Motor neuron (in vitro differentiated cells): ENCODE measurements at regions not wholly inside any gene's neighbourhood (a gene's known extent, or its start where the extent isn't known, plus 50 kb on each side); places are given as distances from the start of the nearest gene placed in this dataset.
A peak's percentile ranks its signal among the peaks of the same experiment; 100 is the strongest.
"Not testable (repeated sequence)": the region's sequence is repeated elsewhere in the genome, so short reads cannot be mapped to it uniquely, and the experiment has no call there.

Experiments
- ATAC-seq, 8 experiments: fragments of 200-7000 bp; cut with Tn5 transposase; replicated peaks in 6 of 8; 2 replicates each; pipeline ENCODE4 v1.8.0; 2021; ENCODE audit warnings: mild to moderate bottlenecking in 8 of 8, moderate library complexity in 8 of 8
- H3K27ac ChIP-seq, 2 donors: fragments of 250-450 bp; sonication (Bioruptor Pico); 2 replicates each; pipeline ENCODE4 v1.9.0; 2021; ENCODE audit warnings: antibody characterized with exemption in 2 of 2, mild to moderate bottlenecking in 2 of 2, moderate library complexity in 1 of 2
- H3K4me1 ChIP-seq, 2 donors: fragments of 250-450 bp; sonication (Bioruptor Pico); replicated peaks in 1 of 2; 2 replicates each; pipeline ENCODE4 v1.6.1; 2021; ENCODE audit warnings: antibody characterized with exemption in 2 of 2, mild to moderate bottlenecking in 2 of 2, moderate library complexity in 1 of 2
- H3K4me3 ChIP-seq, 5 donors: fragments of 250-450 bp; sonication (Bioruptor Pico); 2 replicates each; pipeline ENCODE4 v1.9.0; 2021; ENCODE audit warnings: antibody characterized with exemption in 5 of 5, mild to moderate bottlenecking in 5 of 5, moderate library complexity in 4 of 5
- WGBS, 10 experiments: fragments of 450-650 bp; shearing (Covaris generic); methylation state at CpG; one replicate each; pipeline ENCODE4 v1.0.0; 2022; 5-methylcytosine and 5-hydroxymethylcytosine counted together
- in situ Hi-C, 9 experiments: fragments of 400-800 bp; cut with MboI; loops; one replicate each; pipeline ENCODE4 v1.15.0; 2021; ENCODE audit warnings: low sequenced_read_pairs in 9 of 9, low pct_unique_long_range_greater_than_20kb in 2 of 9; ENCODE audit not compliant: unreplicated experiment in 9 of 9

- ATAC-seq = no peak
- in situ Hi-C loops = no loop called here
- no peak overlapping the region for H3K27ac ChIP-seq
- H3K4me1 ChIP-seq = no peaks in the 10 kb centered on the region
- no peak overlapping the region for H3K4me3 ChIP-seq
Observed at GRCh38 chr1:168490306-168490705, 53.5 kb downstream of the XCL2 start.

GRCh38 chr1:168488138-168488537 lies 55.7 kb downstream of the XCL2 start:
- peak in 3 of 8 experiments; percentile 24 to 33 (median 31) for ATAC-seq
- 0 to 100% (median 73%) methylated on average over 1 of the region's 1 CpG; no CpG with 5 or more reads in 4 of the 10 experiments for WGBS, 10 experiments
- in situ Hi-C loops = no loop called here

DNA sequence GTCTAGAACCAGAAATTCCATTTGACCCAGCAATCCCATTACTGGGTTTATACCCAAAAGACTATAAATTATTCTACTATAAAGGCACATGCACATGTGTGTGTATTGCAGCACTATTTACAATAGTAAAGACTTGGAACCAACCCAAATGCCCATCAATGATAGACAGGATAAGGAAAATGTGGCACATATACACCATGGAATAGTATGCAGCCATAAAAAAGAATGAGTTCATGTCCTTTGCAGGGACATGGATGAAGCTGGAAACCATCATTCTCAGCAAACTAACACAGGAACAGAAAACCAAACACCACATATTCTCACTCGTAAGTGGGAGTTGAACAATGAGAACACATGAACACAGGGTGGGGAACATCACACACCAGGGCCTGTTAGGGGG lies 57.0 kb downstream of the XCL2 start:
- in situ Hi-C loops, H3K4me3 ChIP-seq, H3K4me1 ChIP-seq, ATAC-seq, H3K27ac ChIP-seq: not testable (repeated sequence)
- no CpG with 5 or more reads among the region's 1 CpG for WGBS, 10 experiments

More at GRCh38 chr1:168488138-168488537, 55.7 kb downstream of the XCL2 start:
- Histone ChIP-seq H3K4me1 (no peaks in the 10 kb centered on the region), H3K4me3 (no peak overlapping the region), H3K27ac (no peak overlapping the region)

DNA sequence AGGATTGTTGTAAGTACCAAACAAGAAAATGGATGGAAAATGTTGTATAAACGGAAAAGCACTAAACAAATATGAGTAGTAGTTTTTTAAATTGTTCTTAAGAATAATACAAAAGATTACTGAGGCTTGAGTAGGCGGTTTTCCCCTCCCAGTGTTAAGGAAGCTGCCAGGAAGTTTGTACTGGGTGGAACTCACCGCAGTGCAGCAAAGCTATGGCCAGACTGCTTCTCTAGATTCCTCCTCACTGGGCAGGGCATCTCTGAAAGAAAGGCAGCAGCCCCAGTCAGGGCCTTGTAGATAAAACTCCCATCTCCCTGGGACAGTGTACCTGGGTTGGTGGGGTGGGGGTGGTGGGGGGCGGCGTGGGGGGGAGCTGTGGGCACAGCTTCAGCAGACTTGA lies 58.7 kb downstream of the XCL2 start:
- Histone ChIP-seq H3K4me1 (peaks cover 0 to 5% of the 10 kb centered on the region in 2 donors), H3K27ac (no peak overlapping the region), H3K4me3 (no peak overlapping the region)
- ATAC-seq = peak in 2 of 8 experiments; percentile 63 to 72
- WGBS, 10 experiments = 0 to 82% (median 56%) methylated on average over 1 to 3 of the region's 5 CpGs; no CpG with 5 or more reads in 1 of the 10 experiments
- in situ Hi-C loops = no loop called here

- H3K4me3 ChIP-seq = no peak overlapping the region
- H3K27ac ChIP-seq = no peak overlapping the region
- in situ Hi-C loops = no loop called here
- no peak for ATAC-seq
- peaks cover 0 to 5% of the 10 kb centered on the region in 2 donors for H3K4me1 ChIP-seq
Observed at GRCh38 chr1:168484083-168484482, 59.7 kb downstream of the XCL2 start.

- no peak overlapping the region for H3K4me3 ChIP-seq
- WGBS, 10 experiments = 0 to 89% (median 79%) methylated on average over 1 of the region's 1 CpG; no CpG with 5 or more reads in 6 of the 10 experiments
- H3K27ac ChIP-seq = no peak overlapping the region
- H3K4me1 ChIP-seq = peaks cover 0 to 5% of the 10 kb centered on the region in 2 donors
- in situ Hi-C loops = no loop called here
- ATAC-seq = peak in 3 of 8 experiments; percentile 59 to 89 (median 76)
Observed at GRCh38 chr1:168483539-168483938, 60.3 kb downstream of the XCL2 start.

- Histone ChIP-seq H3K4me1 (peaks cover 3 to 9% of the 10 kb centered on the region in 2 donors), H3K27ac (no peak overlapping the region), H3K4me3 (no peak overlapping the region)
- in situ Hi-C loops = no loop called here
- ATAC-seq = no peak
Observed at GRCh38 chr1:168482106-168482505, 61.7 kb downstream of the XCL2 start.

- no peak for ATAC-seq
- WGBS, 10 experiments = 0 to 100% (median 82%) methylated on average over 1 to 4 of the region's 4 CpGs
Observed at GRCh38 chr1:168481586-168481985, 62.2 kb downstream of the XCL2 start.

DNA sequence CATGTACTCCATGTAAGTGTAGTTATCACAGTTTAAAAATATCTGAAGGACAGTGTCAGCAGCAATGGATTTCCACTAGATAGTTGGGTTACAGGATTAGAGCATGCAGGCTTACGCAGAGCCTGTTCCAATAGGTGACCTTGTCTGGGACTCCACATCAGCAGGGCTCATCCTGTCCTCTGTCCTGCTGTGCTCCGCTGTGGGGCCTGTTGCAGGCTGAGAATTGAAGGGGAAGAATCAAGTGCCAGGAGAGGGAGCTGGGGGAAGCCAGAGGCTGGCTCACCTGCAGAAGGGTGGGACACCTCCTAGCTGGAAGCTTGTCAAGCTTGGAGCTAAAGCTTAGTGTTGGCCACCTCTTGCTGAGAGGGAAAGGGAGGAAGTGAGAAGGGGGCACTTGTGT lies 62.8 kb downstream of the XCL2 start:
- ATAC-seq = no peak
- H3K27ac ChIP-seq = no peak overlapping the region
- peaks cover 6 to 17% of the 10 kb centered on the region in 2 donors for H3K4me1 ChIP-seq
- H3K4me3 ChIP-seq = no peak overlapping the region
- in situ Hi-C loops = no loop called here
- 86 to 100% (median 100%) methylated on average over 1 to 2 of the region's 2 CpGs; no CpG with 5 or more reads in 4 of the 10 experiments for WGBS, 10 experiments

More at GRCh38 chr1:168481586-168481985, 62.2 kb downstream of the XCL2 start:
- Histone ChIP-seq H3K27ac (no peak overlapping the region), H3K4me3 (no peak overlapping the region), H3K4me1 (peaks cover 6 to 14% of the 10 kb centered on the region in 2 donors)
- in situ Hi-C loops = no loop called here

DNA sequence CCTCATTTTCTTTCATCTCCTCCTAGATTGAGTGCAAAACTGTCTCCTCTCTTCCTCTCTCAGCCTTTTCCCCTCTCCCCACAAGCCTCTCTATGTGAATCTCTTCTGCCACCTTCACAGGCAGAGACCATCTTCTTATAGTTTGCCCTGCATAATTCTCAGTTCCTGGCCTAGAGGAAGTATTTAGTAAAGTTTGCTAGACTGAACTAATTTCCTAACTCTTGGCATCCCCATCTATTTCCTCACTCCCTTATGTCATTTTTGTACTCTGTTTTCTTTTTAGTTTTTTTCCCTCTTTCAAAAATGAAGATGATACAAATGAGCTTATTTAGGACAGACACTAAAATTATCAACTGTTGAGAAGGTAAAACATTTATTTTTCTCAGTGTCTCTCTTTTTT lies 66.0 kb downstream of the XCL2 start:
- Histone ChIP-seq H3K27ac (no peak overlapping the region), H3K4me3 (no peak overlapping the region), H3K4me1 (peaks cover 6 to 17% of the 10 kb centered on the region in 2 donors)
- in situ Hi-C loops = no loop called here
- ATAC-seq = no peak

GRCh38 chr1:168476588-168477385 lies 67.0 kb downstream of the XCL2 start:
- H3K27ac ChIP-seq = no peak overlapping the region
- ATAC-seq = peak; percentile 25 to 90 (median 77)
- no peak overlapping the region for H3K4me3 ChIP-seq
- in situ Hi-C loops = no loop called here
- 30 to 88% (median 76%) methylated on average over 2 to 7 of the region's 7 CpGs for WGBS, 10 experiments
- peaks cover 6 to 12% of the 10 kb centered on the region in 2 donors for H3K4me1 ChIP-seq

DNA sequence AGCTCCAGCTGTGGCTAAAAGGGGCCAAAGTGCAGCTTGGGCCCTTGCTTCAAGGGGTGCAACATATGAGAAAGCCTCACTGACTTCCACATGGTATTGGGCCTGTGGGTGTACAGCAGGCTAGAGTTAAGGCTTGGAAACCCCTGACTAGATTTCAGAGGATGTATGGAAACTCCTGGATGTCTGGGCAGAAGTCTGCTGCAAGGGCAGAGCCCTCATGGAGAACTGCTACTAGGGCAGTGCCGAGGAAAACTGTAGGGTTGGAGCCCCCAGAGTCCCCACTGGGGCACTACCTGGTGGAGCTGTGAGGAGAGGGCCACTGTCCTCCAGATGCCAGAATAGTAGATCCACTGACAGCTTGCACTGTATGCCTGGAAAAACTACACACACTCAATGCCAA lies 69.5 kb downstream of the XCL2 start:
- Histone ChIP-seq H3K4me1 (peaks cover 6 to 12% of the 10 kb centered on the region in 2 donors), H3K27ac (no peak overlapping the region), H3K4me3 (no peak overlapping the region)
- 60 to 100% (median 100%) methylated on average over 1 of the region's 1 CpG; no CpG with 5 or more reads in 7 of the 10 experiments for WGBS, 10 experiments
- ATAC-seq = no peak
- in situ Hi-C loops = no loop called here

- in situ Hi-C loops = no loop called here
- Histone ChIP-seq H3K4me1 (peaks cover 6 to 12% of the 10 kb centered on the region in 2 donors), H3K27ac (no peak overlapping the region), H3K4me3 (no peak overlapping the region)
- no peak for ATAC-seq
Observed at GRCh38 chr1:168473126-168473525, 70.7 kb downstream of the XCL2 start.

GRCh38 chr1:168472223-168472622 lies 71.6 kb downstream of the XCL2 start:
- WGBS, 10 experiments = 0 to 100% (median 35%) methylated on average over 1 to 2 of the region's 2 CpGs; no CpG with 5 or more reads in 4 of the 10 experiments
- in situ Hi-C loops = no loop called here

More at GRCh38 chr1:168472223-168472622, 71.6 kb downstream of the XCL2 start:
- no peak overlapping the region for H3K27ac ChIP-seq
- peaks cover 4 to 9% of the 10 kb centered on the region in 2 donors for H3K4me1 ChIP-seq
- ATAC-seq = peak in 1 of 8 experiments; percentile 57
- H3K4me3 ChIP-seq = no peak overlapping the region
